ENCODE measurements at regions not wholly inside any gene's neighbourhood (a gene's known extent, or its start where the extent isn't known, plus 50 kb on each side); places are given as distances from the start of the nearest gene placed in this dataset.

DNA sequence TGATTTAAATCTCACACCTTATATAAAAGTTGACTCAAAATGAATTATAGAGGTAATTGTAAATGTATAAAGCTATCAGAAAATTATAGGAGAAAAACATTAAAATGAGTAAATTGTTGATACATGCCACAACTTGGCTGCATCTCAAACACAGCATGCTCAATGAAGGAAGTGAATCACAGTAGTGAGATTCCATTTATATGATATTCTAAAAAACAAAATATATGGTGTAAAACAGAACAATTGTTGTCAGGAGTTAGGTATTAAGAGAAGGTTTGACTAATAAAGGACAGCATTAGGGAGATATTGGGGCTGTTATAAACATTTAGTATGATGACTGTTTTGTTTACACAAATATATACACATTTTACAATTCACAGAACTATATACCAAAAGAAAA lies 356.6 kb upstream of the CELF4 start:
- no peak for TF ChIP-seq CTCF (conservative IDR thresholded peaks at IDR 0.05 in 1 of 2, IDR thresholded peaks at IDR 0.05 in 1 of 2; ENCODE audit: extremely low read depth in 1 of 2, insufficient read depth in 1 of 2, low read depth in 1 of 2, low read length in 2 of 2)
- no peak for TF ChIP-seq EZH2 (IDR thresholded peaks at IDR 0.05; ENCODE audit: borderline replicate concordance, low read length)
